ENCODE measurements at regions not wholly inside any gene's neighbourhood (a gene's known extent, or its start where the extent isn't known, plus 50 kb on each side); places are given as distances from the start of the nearest gene placed in this dataset.

- no peak for DNase-seq
- in situ Hi-C loops (cut with HindIII; ENCODE audit: low pct_ligation_motif_present, low sequenced_read_pairs): no loop called here
- H3K4me3 ChIP-seq (ENCODE audit: low read depth, low read length): no peak overlapping the region
- no peaks in the 10 kb centered on the region for H3K36me3 ChIP-seq (replicated peaks)
- H3K27me3 ChIP-seq (replicated peaks): no peaks in the 10 kb centered on the region
- TF ChIP-seq CTCF (IDR thresholded peaks at IDR 0.05; ENCODE audit: low read depth, low read length, missing control alignments): no peak
- no peak overlapping the region for H3K27ac ChIP-seq
Measured at GRCh38 chr3:88824666-88825564, 282.5 kb upstream of the EPHA3 start.

- no peak for TF ChIP-seq CTCF (IDR thresholded peaks at IDR 0.05; ENCODE audit: low read depth, low read length, missing control alignments)
- no peak for DNase-seq
- H3K4me3 ChIP-seq (ENCODE audit: low read depth, low read length): no peak overlapping the region
- no peaks in the 10 kb centered on the region for H3K27me3 ChIP-seq (replicated peaks)
- in situ Hi-C loops (cut with HindIII; ENCODE audit: low pct_ligation_motif_present, low sequenced_read_pairs): no loop called here
- H3K36me3 ChIP-seq (replicated peaks): no peaks in the 10 kb centered on the region
- H3K27ac ChIP-seq: no peak overlapping the region
Measured at GRCh38 chr3:88828466-88828865, 279.0 kb upstream of the EPHA3 start.

- H3K4me3 ChIP-seq (ENCODE audit: low read depth, low read length): no peak overlapping the region
- H3K27ac ChIP-seq: no peak overlapping the region
- TF ChIP-seq CTCF (IDR thresholded peaks at IDR 0.05; ENCODE audit: low read depth, low read length, missing control alignments): no peak
- no peaks in the 10 kb centered on the region for H3K27me3 ChIP-seq (replicated peaks)
- in situ Hi-C loops (cut with HindIII; ENCODE audit: low pct_ligation_motif_present, low sequenced_read_pairs): no loop called here
- H3K36me3 ChIP-seq (replicated peaks): no peaks in the 10 kb centered on the region
- no peak for DNase-seq
Measured at GRCh38 chr3:88852606-88853005, 254.8 kb upstream of the EPHA3 start.

GRCh38 chr3:88863196-88863595 lies 244.2 kb upstream of the EPHA3 start:
- Histone ChIP-seq H3K36me3 (replicated peaks) (no peaks in the 10 kb centered on the region), H3K27ac (peak overlapping the region; percentile 49), H3K27me3 (replicated peaks) (no peaks in the 10 kb centered on the region), H3K4me3 (ENCODE audit: low read depth, low read length) (no peak overlapping the region)
- peak; percentile 1 for DNase-seq
- no peak for TF ChIP-seq CTCF (IDR thresholded peaks at IDR 0.05; ENCODE audit: low read depth, low read length, missing control alignments)
- in situ Hi-C loops (cut with HindIII; ENCODE audit: low pct_ligation_motif_present, low sequenced_read_pairs): no loop called here

GRCh38 chr3:88876724-88877123 lies 230.7 kb upstream of the EPHA3 start:
- H3K4me3 ChIP-seq (ENCODE audit: low read depth, low read length): no peak overlapping the region
- no peak for DNase-seq
- H3K36me3 ChIP-seq (replicated peaks): no peaks in the 10 kb centered on the region
- in situ Hi-C loops (cut with HindIII; ENCODE audit: low pct_ligation_motif_present, low sequenced_read_pairs): no loop called here
- no peaks in the 10 kb centered on the region for H3K27me3 ChIP-seq (replicated peaks)
- H3K27ac ChIP-seq: no peak overlapping the region
- no peak for TF ChIP-seq CTCF (IDR thresholded peaks at IDR 0.05; ENCODE audit: low read depth, low read length, missing control alignments)

GRCh38 chr3:88879905-88880304 lies 227.5 kb upstream of the EPHA3 start:
- DNase-seq: no peak
- in situ Hi-C loops (cut with HindIII; ENCODE audit: low pct_ligation_motif_present, low sequenced_read_pairs): no loop called here
- H3K4me3 ChIP-seq (ENCODE audit: low read depth, low read length): no peak overlapping the region
- no peaks in the 10 kb centered on the region for H3K27me3 ChIP-seq (replicated peaks)
- no peaks in the 10 kb centered on the region for H3K36me3 ChIP-seq (replicated peaks)
- no peak overlapping the region for H3K27ac ChIP-seq
- TF ChIP-seq CTCF (IDR thresholded peaks at IDR 0.05; ENCODE audit: low read depth, low read length, missing control alignments): no peak

Measured in brain microvascular endothelial cell (primary cell).